Suprapubic skin (tissue), 4 donors: ENCODE measurements at regions not wholly inside any gene's neighbourhood (a gene's known extent, or its start where the extent isn't known, plus 50 kb on each side); places are given as distances from the start of the nearest gene placed in this dataset.

ENCODE experiments used
- CTCF ChIP-seq, 2 donors: fragments of 200-600 bp in 1 of 2; fragments of 450-650 bp in 1 of 2; sonication (generic) in 1 of 2; IDR thresholded peaks; one replicate each; pipeline ENCODE4 v1.5.1; 2016 to 2019; ENCODE audit warnings: antibody characterized with exemption in 2 of 2, mild to moderate bottlenecking in 1 of 2, moderate library complexity in 1 of 2
- EP300 ChIP-seq: sonication (generic); formaldehyde crosslinking; IDR thresholded peaks from one replicate; pipeline ENCODE4 v1.6.1; 2017; ENCODE audit warnings: antibody characterized with exemption
- POLR2A ChIP-seq, 2 donors: fragments of 450-650 bp; IDR thresholded peaks; one replicate each; pipeline ENCODE4 v1.6.1; 2017; ENCODE audit warnings: antibody characterized with exemption in 2 of 2, mild to moderate bottlenecking in 2 of 2, moderate library complexity in 2 of 2
- POLR2AphosphoS5 ChIP-seq, 3 donors: sonication (generic); formaldehyde crosslinking; IDR thresholded peaks; one replicate each; pipeline ENCODE4 v1.6.1; 2017; ENCODE audit warnings: antibody characterized with exemption in 3 of 3

DNA sequence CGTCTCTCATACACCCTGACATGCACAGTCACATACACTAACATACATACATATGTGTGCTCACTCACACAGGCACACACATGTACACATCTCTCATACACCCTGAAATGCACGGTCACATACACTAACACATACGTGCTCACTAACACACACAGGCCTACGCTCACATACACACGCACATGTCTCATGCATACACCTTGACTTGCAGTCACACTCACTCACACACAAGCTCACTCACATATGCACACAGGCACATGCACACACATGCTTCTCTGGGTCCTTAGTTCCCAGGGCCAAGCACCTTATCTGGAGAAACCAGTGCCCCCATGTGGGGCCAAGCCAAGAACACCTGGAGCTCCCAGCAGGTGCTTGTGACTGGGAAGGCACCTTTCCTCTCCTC lies 240.3 kb downstream of the RBFOX3 start:
- no peak for TF ChIP-seq POLR2A (IDR thresholded peaks at IDR 0.05)
- TF ChIP-seq EP300: no peak
- TF ChIP-seq CTCF (IDR thresholded peaks at IDR 0.05): no peak
- no peak for TF ChIP-seq POLR2AphosphoS5 (IDR thresholded peaks at IDR 0.05)
